Gastrocnemius medialis (tissue), 4 donors: ENCODE measurements at regions not wholly inside any gene's neighbourhood (a gene's known extent, or its start where the extent isn't known, plus 50 kb on each side); places are given as distances from the start of the nearest gene placed in this dataset.

Experiments
- ATAC-seq, 2 donors: fragments of 150-250 bp; one replicate each; pipeline ENCODE4 v1.9.1; 2016
- DNase-seq, 2 donors: peaks; one replicate each; pipeline ENCODE4 v3.0.0-alpha.2; 2019
- H3K27ac ChIP-seq, 4 donors: fragments of 200-600 bp; sonication (generic); 1 replicate in 1 of 4; 2 replicates in 3 of 4; pipeline ENCODE4 v1.5.1; 2016 to 2018; ENCODE audit warnings: mild to moderate bottlenecking in 2 of 4, moderate library complexity in 1 of 4
- H3K27me3 ChIP-seq, 3 donors: fragments of 200-600 bp; sonication (generic) in 2 of 3; 1 replicate in 1 of 3; 2 replicates in 2 of 3; pipeline versions ENCODE4 v1.5.1 to v1.6.0; 2016 to 2019; ENCODE audit warnings: mild to moderate bottlenecking in 1 of 3, moderate library complexity in 1 of 3
- H3K36me3 ChIP-seq, 2 donors: fragments of 200-600 bp; sonication (generic) in 1 of 2; one replicate each; pipeline ENCODE4 v1.5.1; 2017 to 2018
- H3K4me1 ChIP-seq, 2 donors: fragments of 200-600 bp; sonication (generic) in 1 of 2; one replicate each; pipeline ENCODE4 v1.5.1; 2016 to 2017; ENCODE audit warnings: mild to moderate bottlenecking in 2 of 2
- H3K4me3 ChIP-seq, 4 donors: fragments of 200-600 bp; sonication (generic) in 3 of 4; 1 replicate in 1 of 4; 2 replicates in 3 of 4; pipeline ENCODE4 v1.5.1; 2016 to 2019; ENCODE audit warnings: mild to moderate bottlenecking in 2 of 4
- H3K9me3 ChIP-seq, 3 donors: fragments of 200-600 bp; sonication (generic) in 2 of 3; 1 replicate in 1 of 3; 2 replicates in 2 of 3; pipeline ENCODE4 v1.5.1; 2016 to 2019
- CTCF ChIP-seq, 5 experiments: fragments of 450-650 bp in 3 of 5; fragments of 200-600 bp in 2 of 5; sonication (generic) in 2 of 5; IDR thresholded peaks in 4 of 5; conservative IDR thresholded peaks in 1 of 5; 1 replicate in 4 of 5; 2 replicates in 1 of 5; pipeline ENCODE4 v1.5.1; 2016 to 2019; ENCODE audit warnings: antibody characterized with exemption in 5 of 5, mild to moderate bottlenecking in 3 of 5, moderate library complexity in 3 of 5
- POLR2A ChIP-seq, 2 donors: fragments of 450-650 bp; IDR thresholded peaks; one replicate each; pipeline ENCODE4 v1.6.1; 2017; ENCODE audit warnings: antibody characterized with exemption in 2 of 2, mild to moderate bottlenecking in 2 of 2, moderate library complexity in 2 of 2
- in situ Hi-C, 4 donors: fragments of 200-750 bp; cut with MboI; loops; one replicate each; pipeline versions ENCODE4 v1.15.0 to v1.8.0; 2017; ENCODE audit warnings: low sequenced_read_pairs in 4 of 4
- intact Hi-C: fragments of 100-400 bp; cut with DNase I; formaldehyde crosslinking; loops from one replicate; pipeline ENCODE4 v1.15.1; 2023; ENCODE audit warnings: low total_unique reads

- no peaks in the 10 kb centered on the region for H3K9me3 ChIP-seq
- TF ChIP-seq POLR2A (IDR thresholded peaks at IDR 0.05), result no peak
- no peaks in the 10 kb centered on the region for H3K36me3 ChIP-seq
- in situ Hi-C loops, result no loop called here
- H3K4me1 ChIP-seq, result peaks cover 0 to 7% of the 10 kb centered on the region in 2 donors
- ATAC-seq (no peak), DNase-seq (no peak)
- intact Hi-C loops, result no loop called here
- no peaks in the 10 kb centered on the region for H3K27me3 ChIP-seq
- peak overlapping the region in 3 of 4 donors; percentile 1 to 25 (median 10) for H3K4me3 ChIP-seq
- peak overlapping the region; percentile 1 to 61 (median 26) for H3K27ac ChIP-seq
Observed at GRCh38 chr6:21808551-21809242, 215.1 kb downstream of the SOX4 start.

GRCh38 chr6:21811484-21811883 lies 217.9 kb downstream of the SOX4 start:
- H3K27me3 ChIP-seq, result no peaks in the 10 kb centered on the region
- H3K27ac ChIP-seq, result no peak overlapping the region

GRCh38 chr6:21816231-21816630 lies 222.7 kb downstream of the SOX4 start:
- no peak for ATAC-seq
- in situ Hi-C loops (no loop called here), intact Hi-C loops (no loop called here)
- Histone ChIP-seq H3K4me1 (no peaks in the 10 kb centered on the region), H3K9me3 (no peaks in the 10 kb centered on the region), H3K4me3 (no peak overlapping the region), H3K27ac (no peak overlapping the region), H3K36me3 (no peaks in the 10 kb centered on the region), H3K27me3 (no peaks in the 10 kb centered on the region)
- DNase-seq, result no peak
- TF ChIP-seq CTCF (IDR thresholded peaks at IDR 0.05 in 4 of 5, conservative IDR thresholded peaks at IDR 0.05 in 1 of 5) (no peak), POLR2A (IDR thresholded peaks at IDR 0.05) (no peak)

More at GRCh38 chr6:21811484-21811883, 217.9 kb downstream of the SOX4 start:
- DNase-seq (no peak), ATAC-seq (no peak)
- H3K36me3 ChIP-seq, result no peaks in the 10 kb centered on the region
- intact Hi-C loops, result no loop called here
- peaks cover 0 to 7% of the 10 kb centered on the region in 2 donors for H3K4me1 ChIP-seq
- TF ChIP-seq POLR2A (IDR thresholded peaks at IDR 0.05), result no peak
- no peak for TF ChIP-seq CTCF (IDR thresholded peaks at IDR 0.05 in 4 of 5, conservative IDR thresholded peaks at IDR 0.05 in 1 of 5)
- H3K4me3 ChIP-seq, result no peak overlapping the region
- in situ Hi-C loops, result no loop called here
- H3K9me3 ChIP-seq, result no peaks in the 10 kb centered on the region

GRCh38 chr6:21820442-21820841 lies 226.9 kb downstream of the SOX4 start:
- Histone ChIP-seq H3K4me1 (no peaks in the 10 kb centered on the region), H3K36me3 (no peaks in the 10 kb centered on the region), H3K4me3 (no peak overlapping the region), H3K27ac (no peak overlapping the region), H3K27me3 (no peaks in the 10 kb centered on the region), H3K9me3 (no peaks in the 10 kb centered on the region)
- in situ Hi-C loops, result no loop called here
- ATAC-seq (no peak), DNase-seq (no peak)
- intact Hi-C loops, result no loop called here
- no peak for TF ChIP-seq CTCF (IDR thresholded peaks at IDR 0.05 in 4 of 5, conservative IDR thresholded peaks at IDR 0.05 in 1 of 5)
- no peak for TF ChIP-seq POLR2A (IDR thresholded peaks at IDR 0.05)

- H3K27me3 ChIP-seq, result no peaks in the 10 kb centered on the region
Observed at GRCh38 chr6:21823371-21823770, 229.8 kb downstream of the SOX4 start.

More at GRCh38 chr6:21823371-21823770, 229.8 kb downstream of the SOX4 start:
- intact Hi-C loops, result no loop called here
- H3K36me3 ChIP-seq, result no peaks in the 10 kb centered on the region
- no peak for ATAC-seq
- no peaks in the 10 kb centered on the region for H3K9me3 ChIP-seq
- TF ChIP-seq POLR2A (IDR thresholded peaks at IDR 0.05), result no peak
- TF ChIP-seq CTCF (IDR thresholded peaks at IDR 0.05 in 4 of 5, conservative IDR thresholded peaks at IDR 0.05 in 1 of 5), result no peak
- H3K27ac ChIP-seq, result no peak overlapping the region
- no peak for DNase-seq
- no peak overlapping the region for H3K4me3 ChIP-seq
- H3K4me1 ChIP-seq, result no peaks in the 10 kb centered on the region
- in situ Hi-C loops, result no loop called here
